ENCODE measurements at regions not wholly inside any gene's neighbourhood (a gene's known extent, or its start where the extent isn't known, plus 50 kb on each side); places are given as distances from the start of the nearest gene placed in this dataset.

GRCh38 chr10:4459531-4459930 is 366.5 kb upstream of the AKR1E2 start:
- TF ChIP-seq EZH2 (IDR thresholded peaks at IDR 0.05; ENCODE audit: low read length, unreplicated experiment) = no peak
- TF ChIP-seq, protein P1, sequence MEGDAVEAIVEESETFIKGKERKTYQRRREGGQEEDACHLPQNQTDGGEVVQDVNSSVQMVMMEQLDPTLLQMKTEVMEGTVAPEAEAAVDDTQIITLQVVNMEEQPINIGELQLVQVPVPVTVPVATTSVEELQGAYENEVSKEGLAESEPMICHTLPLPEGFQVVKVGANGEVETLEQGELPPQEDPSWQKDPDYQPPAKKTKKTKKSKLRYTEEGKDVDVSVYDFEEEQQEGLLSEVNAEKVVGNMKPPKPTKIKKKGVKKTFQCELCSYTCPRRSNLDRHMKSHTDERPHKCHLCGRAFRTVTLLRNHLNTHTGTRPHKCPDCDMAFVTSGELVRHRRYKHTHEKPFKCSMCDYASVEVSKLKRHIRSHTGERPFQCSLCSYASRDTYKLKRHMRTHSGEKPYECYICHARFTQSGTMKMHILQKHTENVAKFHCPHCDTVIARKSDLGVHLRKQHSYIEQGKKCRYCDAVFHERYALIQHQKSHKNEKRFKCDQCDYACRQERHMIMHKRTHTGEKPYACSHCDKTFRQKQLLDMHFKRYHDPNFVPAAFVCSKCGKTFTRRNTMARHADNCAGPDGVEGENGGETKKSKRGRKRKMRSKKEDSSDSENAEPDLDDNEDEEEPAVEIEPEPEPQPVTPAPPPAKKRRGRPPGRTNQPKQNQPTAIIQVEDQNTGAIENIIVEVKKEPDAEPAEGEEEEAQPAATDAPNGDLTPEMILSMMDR (conservative IDR thresholded peaks at IDR 0.05; ENCODE audit: low read depth, low read length) = no peak
- TF ChIP-seq EZH2phosphoT487 (IDR thresholded peaks at IDR 0.05; ENCODE audit: borderline replicate concordance, low read length) = no peak

Data from PC-3 (cell line).